IMR-90 (cell line): ENCODE measurements at regions not wholly inside any gene's neighbourhood (a gene's known extent, or its start where the extent isn't known, plus 50 kb on each side); places are given as distances from the start of the nearest gene placed in this dataset.

Source experiments
- ATAC-seq: fragments of 200-7000 bp; cut with Tn5 transposase; 2 replicates; pipeline ENCODE4 v1.9.1; 2020; ENCODE audit warnings: low read depth, mild to moderate bottlenecking, moderate library complexity
- BruUV-seq: library from RNA; stranded (reverse); fragments of 400-500 nt; replicated peaks from 2 replicates; lab custom pipeline; 2021; lab: Mats Ljungman, UMichigan
- CTCF ChIA-PET: fragments of 300-600 bp; formaldehyde crosslinking; extraction: SDS; loops from one replicate; lab custom pipeline; 2021; ENCODE audit warnings: antibody characterized with exemption; lab: Yijun Ruan, JAX
- POLR2A ChIA-PET: fragments of 300-600 bp; sonication (Branson Sonifier 250); formaldehyde crosslinking; loops from one replicate; lab custom pipeline; 2022; ENCODE audit warnings: antibody characterized with exemption; ENCODE audit not compliant: unreplicated experiment; lab: Charles Lee
- DNase-seq: peaks from one replicate; pipeline ENCODE4 v3.0.0; 2013
- H2AFZ ChIP-seq: replicated peaks from 2 replicates; pipeline ENCODE3; 2013; ENCODE audit warnings: low read length, mild to moderate bottlenecking; ENCODE audit not compliant: poor library complexity
- H2AK5ac ChIP-seq: 2 replicates; pipeline ENCODE4 v1.6.1; 2013; ENCODE audit warnings: low read depth, low read length, inconsistent platforms
- H2AK9ac ChIP-seq: replicated peaks from 2 replicates; pipeline ENCODE3; 2013; ENCODE audit warnings: mild to moderate bottlenecking, low read depth, low read length, moderate library complexity; ENCODE audit not compliant: poor library complexity
- H2BK120ac ChIP-seq: 2 replicates; pipeline ENCODE4 v1.6.1; 2013; ENCODE audit warnings: low read depth, low read length, inconsistent platforms
- H2BK15ac ChIP-seq: 3 replicates; pipeline ENCODE4 v1.6.1; 2013; ENCODE audit warnings: low read depth, low read length, inconsistent platforms
- H2BK20ac ChIP-seq: 2 replicates; pipeline ENCODE4 v1.6.1; 2013; ENCODE audit warnings: low read depth, mild to moderate bottlenecking, inconsistent platforms, low read length, moderate library complexity
- H2BK5ac ChIP-seq: 2 replicates; pipeline ENCODE4 v1.6.1; 2013; ENCODE audit warnings: mild to moderate bottlenecking, low read depth, low read length, inconsistent platforms; ENCODE audit not compliant: poor library complexity, severe bottlenecking
- H3K14ac ChIP-seq: replicated peaks from 2 replicates; pipeline ENCODE4 v1.6.1; 2013; ENCODE audit warnings: low read depth, low read length, inconsistent platforms
- H3K18ac ChIP-seq: 2 replicates; pipeline ENCODE4 v1.6.1; 2013; ENCODE audit warnings: low read depth, low read length, control low read depth
- H3K23ac ChIP-seq: 2 replicates; pipeline ENCODE4 v1.6.1; 2013; ENCODE audit warnings: low read depth, low read length, inconsistent platforms
- H3K27ac ChIP-seq: 2 replicates; pipeline ENCODE4 v1.5.1; 2013; ENCODE audit warnings: mild to moderate bottlenecking, control low read depth, low read length; ENCODE audit not compliant: insufficient read depth
- H3K27me3 ChIP-seq: 2 replicates; pipeline ENCODE4 v1.6.1; 2013; ENCODE audit warnings: low read length; ENCODE audit not compliant: control insufficient read depth, insufficient read depth
- H3K36me3 ChIP-seq: 2 replicates; pipeline ENCODE4 v1.6.1; 2013; ENCODE audit warnings: low read length, mixed read lengths; ENCODE audit not compliant: control insufficient read depth, insufficient read depth
- H3K4ac ChIP-seq: 2 replicates; pipeline ENCODE4 v1.6.1; 2013; ENCODE audit warnings: low read depth, low read length, inconsistent platforms
- H3K4me1 ChIP-seq: 2 replicates; pipeline ENCODE4 v1.6.1; 2013; ENCODE audit warnings: low read length, mixed read lengths; ENCODE audit not compliant: control insufficient read depth, insufficient read depth
- H3K4me2 ChIP-seq: 2 replicates; pipeline ENCODE4 v1.6.1; 2013; ENCODE audit warnings: low read depth, mild to moderate bottlenecking, control low read depth, low read length, moderate library complexity
- H3K4me3 ChIP-seq: 2 replicates; pipeline ENCODE4 v1.5.1; 2013; ENCODE audit warnings: low read depth, mild to moderate bottlenecking, control low read depth, low read length, moderate library complexity; ENCODE audit not compliant: insufficient read depth
- H3K56ac ChIP-seq: 2 replicates; pipeline ENCODE4 v1.6.1; 2013; ENCODE audit warnings: low read length, inconsistent platforms; ENCODE audit not compliant: insufficient read depth; ENCODE audit errors: extremely low read depth
- H3K79me1 ChIP-seq, 2 experiments: 2 replicates each; pipeline ENCODE4 v1.6.1; 2013; ENCODE audit warnings: low read length in 2 of 2, inconsistent platforms in 1 of 2, low read depth in 1 of 2
- H3K9ac ChIP-seq: 2 replicates; pipeline ENCODE4 v1.6.1; 2013; ENCODE audit warnings: low read depth, low read length, control low read depth
- H3K9me1 ChIP-seq: 2 replicates; pipeline ENCODE4 v1.6.1; 2013; ENCODE audit warnings: low read length, inconsistent platforms; ENCODE audit not compliant: insufficient read depth
- H3K9me3 ChIP-seq: 2 replicates; pipeline ENCODE4 v1.6.1; 2013; ENCODE audit warnings: low read length; ENCODE audit not compliant: control insufficient read depth, insufficient read depth
- H4K20me1 ChIP-seq: 2 replicates; pipeline ENCODE4 v1.6.1; 2013; ENCODE audit warnings: low read length, inconsistent platforms; ENCODE audit not compliant: insufficient read depth
- H4K5ac ChIP-seq: 2 replicates; pipeline ENCODE4 v1.6.1; 2013; ENCODE audit warnings: mild to moderate bottlenecking, low read depth, low read length, control low read depth
- H4K8ac ChIP-seq, 2 experiments: 2 replicates each; pipeline ENCODE4 v1.6.1; 2013; ENCODE audit warnings: low read depth in 2 of 2, low read length in 2 of 2, control low read depth in 1 of 2, inconsistent platforms in 1 of 2
- H4K91ac ChIP-seq: 2 replicates; pipeline ENCODE4 v1.6.1; 2013; ENCODE audit warnings: low read depth, low read length, inconsistent platforms; ENCODE audit not compliant: insufficient read depth
- SMC3 ChIP-seq: fragments of 150-350 bp; IDR thresholded peaks from 2 replicates; pipeline ENCODE4 v1.6.1; 2016; ENCODE audit warnings: low read depth, mild to moderate bottlenecking, antibody characterized with exemption, low read length, moderate library complexity
- dilution Hi-C: fragments of 300-500 bp; cut with HindIII; formaldehyde crosslinking; loops from one replicate; pipeline ENCODE4 v1.14.3; 2018; ENCODE audit warnings: low sequenced_read_pairs; ENCODE audit not compliant: unreplicated experiment
- in situ Hi-C: fragments of 300-500 bp; cut with MboI; formaldehyde crosslinking; loops from 3 replicates; pipeline ENCODE4 v1.14.3; 2019; ENCODE audit warnings: low sequenced_read_pairs, inconsistent platforms, mixed read lengths
- intact Hi-C: fragments of 100-400 bp; cut with micrococcal nuclease; formaldehyde crosslinking; loops from 2 replicates; pipeline ENCODE4 v1.10.0; 2022

DNA sequence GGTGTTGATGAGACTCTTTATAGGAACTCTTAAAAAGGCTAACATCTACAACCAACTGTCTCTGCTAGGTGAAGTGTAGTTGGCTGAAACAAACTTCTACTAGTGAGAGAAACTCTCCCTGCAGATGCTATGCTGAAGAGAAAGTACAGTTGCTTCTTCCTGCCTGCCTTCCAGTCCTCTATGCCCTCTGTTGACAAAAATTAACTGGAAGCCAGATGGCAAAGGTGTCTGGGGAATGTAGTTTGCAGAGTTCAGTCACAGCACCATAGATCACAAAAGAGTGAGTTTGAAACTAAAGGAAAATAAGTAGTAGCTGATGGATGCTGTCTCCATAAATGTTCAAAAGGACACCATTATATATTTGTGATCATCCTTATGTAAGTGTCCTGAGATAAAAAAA, 958.8 kb upstream of the NRXN1 start:
- BruUV-seq: no TSS peak
- intact Hi-C loops (loop anchor here (10.0 kb wide), 1 partner anchor 1436 kb away; no protein-coding TSS in a partner anchor), in situ Hi-C loops (loop anchor here (25.0 kb wide), 1 partner anchor 1453 kb away; no protein-coding TSS in a partner anchor), dilution Hi-C loops (no loop called here)
- H3K4ac ChIP-seq: no peak overlapping the region
- peaks cover 11% of the 10 kb centered on the region; the same call in 1 of the 2 replicates for H3K9me1 ChIP-seq
- no peaks in the 10 kb centered on the region for H3K27me3 ChIP-seq
- no peak overlapping the region; the same call in 1 of the 2 replicates for H2AK5ac ChIP-seq
- peak overlapping the region; percentile 32; the same call in 1 of the 2 replicates for H2BK120ac ChIP-seq
- no peak overlapping the region for H3K4me3 ChIP-seq
- TF ChIP-seq SMC3: no peak
- no peak overlapping the region for H3K9ac ChIP-seq
- no peaks in the 10 kb centered on the region for H4K20me1 ChIP-seq
- no peak for ATAC-seq
- no peak overlapping the region for H4K8ac ChIP-seq
- DNase-seq: no peak
- no peaks in the 10 kb centered on the region for H3K36me3 ChIP-seq
- no peak overlapping the region for H2AK9ac ChIP-seq
- H3K79me1 ChIP-seq: no peaks in the 10 kb centered on the region
- peak overlapping the region; percentile 64 for H2AFZ ChIP-seq
- H3K14ac ChIP-seq: peak overlapping the region; percentile 31
- H3K4me1 ChIP-seq: peaks cover 6% of the 10 kb centered on the region
- ChIA-PET CTCF (no interaction called here), POLR2A (no interaction called here)
- peak overlapping the region; percentile 42 for H2BK20ac ChIP-seq
- H3K4me2 ChIP-seq: no peak overlapping the region
- no peak overlapping the region for H3K56ac ChIP-seq
- no peaks in the 10 kb centered on the region for H3K9me3 ChIP-seq
- H3K18ac ChIP-seq: no peak overlapping the region
- H3K23ac ChIP-seq: peak overlapping the region; percentile 17; the same call in 1 of the 2 replicates
- no peak overlapping the region for H2BK5ac ChIP-seq
- H2BK15ac ChIP-seq: peak overlapping the region; percentile 4; the same call in 1 of the 3 replicates
- H4K5ac ChIP-seq: no peak overlapping the region
- H3K27ac ChIP-seq: no peak overlapping the region
- no peak overlapping the region for H4K91ac ChIP-seq
